ENCODE measurements at regions not wholly inside any gene's neighbourhood (a gene's known extent, or its start where the extent isn't known, plus 50 kb on each side); places are given as distances from the start of the nearest gene placed in this dataset.

DNA sequence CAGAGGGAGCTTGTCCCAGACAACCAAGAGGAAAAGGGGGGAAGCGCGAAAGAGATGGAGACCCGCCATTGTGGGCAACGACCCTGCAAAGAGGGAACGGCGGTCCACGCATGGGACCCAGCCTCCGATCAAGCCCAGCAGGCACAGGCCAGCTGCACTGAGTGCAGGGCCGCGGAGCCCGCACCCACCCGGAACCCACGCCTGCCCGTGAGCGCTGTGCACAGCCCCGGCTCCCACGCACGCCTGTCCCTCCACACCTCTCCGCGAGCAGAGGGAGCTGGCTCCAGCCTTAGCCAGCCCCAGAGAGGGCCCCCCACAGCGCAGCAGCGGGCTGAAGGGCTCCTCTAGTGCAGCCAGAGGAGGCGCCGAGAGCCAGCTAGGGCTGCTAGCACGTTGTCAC, 416.5 kb downstream of the DMRTA1 start:
- TF ChIP-seq, protein P1, sequence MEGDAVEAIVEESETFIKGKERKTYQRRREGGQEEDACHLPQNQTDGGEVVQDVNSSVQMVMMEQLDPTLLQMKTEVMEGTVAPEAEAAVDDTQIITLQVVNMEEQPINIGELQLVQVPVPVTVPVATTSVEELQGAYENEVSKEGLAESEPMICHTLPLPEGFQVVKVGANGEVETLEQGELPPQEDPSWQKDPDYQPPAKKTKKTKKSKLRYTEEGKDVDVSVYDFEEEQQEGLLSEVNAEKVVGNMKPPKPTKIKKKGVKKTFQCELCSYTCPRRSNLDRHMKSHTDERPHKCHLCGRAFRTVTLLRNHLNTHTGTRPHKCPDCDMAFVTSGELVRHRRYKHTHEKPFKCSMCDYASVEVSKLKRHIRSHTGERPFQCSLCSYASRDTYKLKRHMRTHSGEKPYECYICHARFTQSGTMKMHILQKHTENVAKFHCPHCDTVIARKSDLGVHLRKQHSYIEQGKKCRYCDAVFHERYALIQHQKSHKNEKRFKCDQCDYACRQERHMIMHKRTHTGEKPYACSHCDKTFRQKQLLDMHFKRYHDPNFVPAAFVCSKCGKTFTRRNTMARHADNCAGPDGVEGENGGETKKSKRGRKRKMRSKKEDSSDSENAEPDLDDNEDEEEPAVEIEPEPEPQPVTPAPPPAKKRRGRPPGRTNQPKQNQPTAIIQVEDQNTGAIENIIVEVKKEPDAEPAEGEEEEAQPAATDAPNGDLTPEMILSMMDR (IDR thresholded peaks at IDR 0.05): no peak
- no peak for TF ChIP-seq POLR2AphosphoS5 (IDR thresholded peaks at IDR 0.05; ENCODE audit: insufficient read depth in 1 of 2, low read depth in 1 of 2)

All from vagina (tissue), 2 donors.